GM12892 (cell line): ENCODE measurements at regions not wholly inside any gene's neighbourhood (a gene's known extent, or its start where the extent isn't known, plus 50 kb on each side); places are given as distances from the start of the nearest gene placed in this dataset.
"Not testable (repeated sequence)": the region's sequence is repeated elsewhere in the genome, so short reads cannot be mapped to it uniquely, and the experiment has no call there.

Experiments
- DNase-seq: peaks from one replicate; pipeline ENCODE4 v3.0.0; 2011; ENCODE audit not compliant: insufficient read length
- FAIRE-seq: peaks from 2 replicates; lab custom pipeline; 2011; peaks lifted over from hg19 to GRCh38; lab: Jason Lieb, UNC
- POLR2A ChIP-seq: IDR thresholded peaks from 2 replicates; pipeline ENCODE4 v1.6.1; 2011; ENCODE audit warnings: low read depth, low read length, control low read depth
- POLR2AphosphoS5 ChIP-seq: IDR thresholded peaks from 2 replicates; pipeline ENCODE4 v1.6.1; 2011; ENCODE audit warnings: low read depth, low read length, control low read depth
- TAF1 ChIP-seq: IDR thresholded peaks from 2 replicates; pipeline ENCODE4 v1.6.1; 2011; ENCODE audit warnings: low read depth, mild to moderate bottlenecking, control low read depth, low read length, borderline replicate concordance

- DNase-seq (no peak), FAIRE-seq (no peak)
- TF ChIP-seq TAF1 (no peak), POLR2A (no peak), POLR2AphosphoS5 (no peak)
These were observed 204.5 kb downstream of the ACKR3 start for GRCh38 chr2:236774171-236774570.

- TF ChIP-seq TAF1, result no peak
- no peak for TF ChIP-seq POLR2AphosphoS5
- TF ChIP-seq POLR2A, result no peak
- no peak for DNase-seq
- FAIRE-seq, result no peak
These were observed 205.9 kb downstream of the ACKR3 start for GRCh38 chr2:236775511-236775910.

GRCh38 chr2:236776206-236776605 is 206.6 kb downstream of the ACKR3 start:
- no peak for FAIRE-seq
- TF ChIP-seq POLR2A, result no peak
- TF ChIP-seq TAF1, result no peak
- TF ChIP-seq POLR2AphosphoS5, result no peak
- DNase-seq, result no peak

- no peak for FAIRE-seq
- TF ChIP-seq POLR2AphosphoS5, result no peak
These were observed 207.1 kb downstream of the ACKR3 start for GRCh38 chr2:236776695-236777251.

GRCh38 chr2:236777408-236777807 is 207.8 kb downstream of the ACKR3 start:
- FAIRE-seq (no peak), DNase-seq (no peak)

More at GRCh38 chr2:236776695-236777251, 207.1 kb downstream of the ACKR3 start:
- DNase-seq, result no peak

GRCh38 chr2:236781933-236782816 is 212.6 kb downstream of the ACKR3 start:
- TF ChIP-seq TAF1 (no peak), POLR2AphosphoS5 (no peak), POLR2A (no peak)
- DNase-seq (no peak), FAIRE-seq (no peak)

More at GRCh38 chr2:236777408-236777807, 207.8 kb downstream of the ACKR3 start:
- TF ChIP-seq POLR2AphosphoS5 (no peak), TAF1 (no peak)

GRCh38 chr2:236782938-236783337 is 213.3 kb downstream of the ACKR3 start:
- TF ChIP-seq TAF1 (no peak), POLR2A (no peak), POLR2AphosphoS5 (no peak)
- no peak for DNase-seq
- FAIRE-seq, result no peak

- no peak for TF ChIP-seq POLR2A
- FAIRE-seq (no peak), DNase-seq (no peak)
These were observed 213.9 kb downstream of the ACKR3 start for GRCh38 chr2:236783417-236784020.

- FAIRE-seq, result no peak
- no peak for DNase-seq
These were observed 216.0 kb downstream of the ACKR3 start for GRCh38 chr2:236785611-236786057.

GRCh38 chr2:236786751-236787150 is 217.1 kb downstream of the ACKR3 start:
- DNase-seq (no peak), FAIRE-seq (no peak)
- no peak for TF ChIP-seq POLR2A
- no peak for TF ChIP-seq POLR2AphosphoS5

More at GRCh38 chr2:236785611-236786057, 216.0 kb downstream of the ACKR3 start:
- no peak for TF ChIP-seq POLR2AphosphoS5
- no peak for TF ChIP-seq POLR2A
- no peak for TF ChIP-seq TAF1

GRCh38 chr2:236787376-236787775 is 217.8 kb downstream of the ACKR3 start:
- DNase-seq, FAIRE-seq: not testable (repeated sequence)

GRCh38 chr2:236787885-236788284 is 218.3 kb downstream of the ACKR3 start:
- FAIRE-seq (no peak), DNase-seq (no peak)
- TF ChIP-seq POLR2A (no peak), TAF1 (no peak), POLR2AphosphoS5 (no peak)
